ENCODE measurements at regions not wholly inside any gene's neighbourhood (a gene's known extent, or its start where the extent isn't known, plus 50 kb on each side); places are given as distances from the start of the nearest gene placed in this dataset.

GRCh38 chr6:145489583-145489982 is 245.7 kb downstream of the EPM2A start:
- TF ChIP-seq SUZ12 (IDR thresholded peaks at IDR 0.05) (no peak), FOXK2 (IDR thresholded peaks at IDR 0.05) (no peak), ZNF384 (IDR thresholded peaks at IDR 0.05) (no peak)
